Activated naive CD8-positive, alpha-beta T cell treated with anti-CD3 and anti-CD28 coated beads, Interleukin-2, amount 10 ng/mL, durations not matched to agents 7 days and 5 days (primary cell): ENCODE measurements at regions not wholly inside any gene's neighbourhood (a gene's known extent, or its start where the extent isn't known, plus 50 kb on each side); places are given as distances from the start of the nearest gene placed in this dataset.
"Not testable (repeated sequence)": the region's sequence is repeated elsewhere in the genome, so short reads cannot be mapped to it uniquely, and the experiment has no call there.

Experiments
- ATAC-seq: fragments of 150-1000 bp; cut with Tn5 transposase; one replicate; pipeline ENCODE4 v1.10.0; 2021; ENCODE audit warnings: low read depth, moderate library complexity
- POLR2A ChIA-PET: fragments of 350-600 bp; sonication (Branson Sonifier 250); formaldehyde crosslinking; loops from one replicate; lab custom pipeline; 2021; ENCODE audit warnings: antibody characterized with exemption; lab: Charles Lee
- DNase-seq: peaks from one replicate; pipeline ENCODE4 v3.0.0; 2021
- H3K27ac Mint-ChIP-seq: one replicate; pipeline ENCODE4 v1.8.0; 2022; ENCODE audit warnings: mild to moderate bottlenecking, mixed read lengths
- H3K27me3 Mint-ChIP-seq: one replicate; pipeline ENCODE4 v1.8.0; 2022; ENCODE audit warnings: mild to moderate bottlenecking, moderate library complexity, mixed read lengths
- H3K36me3 Mint-ChIP-seq: one replicate; pipeline ENCODE4 v1.8.0; 2021; ENCODE audit warnings: mild to moderate bottlenecking, mixed read lengths
- H3K4me1 Mint-ChIP-seq: one replicate; pipeline ENCODE4 v1.8.0; 2021; ENCODE audit warnings: mixed read lengths
- H3K4me3 Mint-ChIP-seq: one replicate; pipeline ENCODE4 v1.8.0; 2022; ENCODE audit warnings: mild to moderate bottlenecking, moderate library complexity, mixed read lengths
- H3K9me3 Mint-ChIP-seq: one replicate; pipeline ENCODE4 v1.8.0; 2021; ENCODE audit warnings: mixed read lengths

- Mint-ChIP-seq H3K36me3 (no peaks in the 10 kb centered on the region), H3K9me3 (no peaks in the 10 kb centered on the region), H3K4me3 (no peak overlapping the region), H3K27me3 (no peaks in the 10 kb centered on the region), H3K4me1 (no peaks in the 10 kb centered on the region), H3K27ac (no peak overlapping the region)
- POLR2A ChIA-PET, result no interaction called here
- DNase-seq (no peak), ATAC-seq (no peak)
Observed at GRCh38 chr20:57985278-57985677, 243.2 kb downstream of the ANKRD60 start.

GRCh38 chr20:57983082-57983481, 245.4 kb downstream of the ANKRD60 start:
- H3K27me3 Mint-ChIP-seq, result no peaks in the 10 kb centered on the region

GRCh38 chr20:57980506-57980905, 247.9 kb downstream of the ANKRD60 start:
- ATAC-seq, result no peak
- Mint-ChIP-seq H3K4me1 (no peaks in the 10 kb centered on the region), H3K27me3 (no peaks in the 10 kb centered on the region), H3K36me3 (no peaks in the 10 kb centered on the region), H3K27ac (no peak overlapping the region), H3K9me3 (no peaks in the 10 kb centered on the region), H3K4me3 (no peak overlapping the region)
- POLR2A ChIA-PET, result no interaction called here
- DNase-seq, result no peak

More at GRCh38 chr20:57983082-57983481, 245.4 kb downstream of the ANKRD60 start:
- Mint-ChIP-seq H3K36me3 (no peaks in the 10 kb centered on the region), H3K9me3 (no peaks in the 10 kb centered on the region), H3K4me1 (no peaks in the 10 kb centered on the region), H3K27ac (no peak overlapping the region), H3K4me3 (no peak overlapping the region)
- POLR2A ChIA-PET, result no interaction called here
- DNase-seq (no peak), ATAC-seq (no peak)

GRCh38 chr20:57977569-57977968, 250.9 kb downstream of the ANKRD60 start:
- Mint-ChIP-seq H3K4me3 (no peak overlapping the region), H3K9me3 (peaks cover 7% of the 10 kb centered on the region), H3K27me3 (peaks cover 2% of the 10 kb centered on the region), H3K27ac (no peak overlapping the region), H3K36me3 (no peaks in the 10 kb centered on the region), H3K4me1 (peaks cover 2% of the 10 kb centered on the region)
- no peak for ATAC-seq
- POLR2A ChIA-PET, result no interaction called here
- no peak for DNase-seq

- no peak for ATAC-seq
- POLR2A ChIA-PET, result no interaction called here
- H3K9me3 Mint-ChIP-seq, result peaks cover 7% of the 10 kb centered on the region
Observed at GRCh38 chr20:57977141-57977540, 251.3 kb downstream of the ANKRD60 start.

GRCh38 chr20:57974863-57975262, 253.6 kb downstream of the ANKRD60 start:
- Mint-ChIP-seq H3K4me1 (peaks cover 2% of the 10 kb centered on the region), H3K9me3 (peaks cover 7% of the 10 kb centered on the region), H3K36me3 (no peaks in the 10 kb centered on the region), H3K27me3 (peaks cover 2% of the 10 kb centered on the region), H3K4me3 (no peak overlapping the region), H3K27ac (no peak overlapping the region)
- no peak for ATAC-seq
- POLR2A ChIA-PET, result no interaction called here
- DNase-seq, result no peak

More at GRCh38 chr20:57977141-57977540, 251.3 kb downstream of the ANKRD60 start:
- Mint-ChIP-seq H3K27ac (no peak overlapping the region), H3K4me1 (peaks cover 2% of the 10 kb centered on the region), H3K4me3 (no peak overlapping the region), H3K36me3 (no peaks in the 10 kb centered on the region), H3K27me3 (peaks cover 2% of the 10 kb centered on the region)
- no peak for DNase-seq

GRCh38 chr20:57973886-57974285, 254.6 kb downstream of the ANKRD60 start:
- ATAC-seq, result no peak
- H3K4me3 Mint-ChIP-seq, result no peak overlapping the region

GRCh38 chr20:57971583-57971982, 256.9 kb downstream of the ANKRD60 start:
- DNase-seq, H3K36me3 Mint-ChIP-seq, POLR2A ChIA-PET, ATAC-seq, H3K4me1 Mint-ChIP-seq, H3K9me3 Mint-ChIP-seq, H3K4me3 Mint-ChIP-seq, H3K27ac Mint-ChIP-seq, H3K27me3 Mint-ChIP-seq: not testable (repeated sequence)

More at GRCh38 chr20:57973886-57974285, 254.6 kb downstream of the ANKRD60 start:
- H3K27ac Mint-ChIP-seq, result no peak overlapping the region
- peaks cover 7% of the 10 kb centered on the region for H3K9me3 Mint-ChIP-seq
- peaks cover 2% of the 10 kb centered on the region for H3K4me1 Mint-ChIP-seq
- no peak for DNase-seq
- POLR2A ChIA-PET, result no interaction called here
- peaks cover 2% of the 10 kb centered on the region for H3K27me3 Mint-ChIP-seq
- no peaks in the 10 kb centered on the region for H3K36me3 Mint-ChIP-seq

GRCh38 chr20:57970856-57971255, 257.6 kb downstream of the ANKRD60 start:
- DNase-seq (no peak), ATAC-seq (no peak)
- H3K4me1 Mint-ChIP-seq, result peaks cover 2% of the 10 kb centered on the region
- POLR2A ChIA-PET, result no interaction called here
- H3K36me3 Mint-ChIP-seq, result no peaks in the 10 kb centered on the region
- H3K4me3 Mint-ChIP-seq, result no peak overlapping the region
- H3K9me3 Mint-ChIP-seq, result peaks cover 7% of the 10 kb centered on the region
- H3K27me3 Mint-ChIP-seq, result peaks cover 4% of the 10 kb centered on the region
- H3K27ac Mint-ChIP-seq, result no peak overlapping the region

- POLR2A ChIA-PET, result no interaction called here
- Mint-ChIP-seq H3K27me3 (peaks cover 4% of the 10 kb centered on the region), H3K27ac (no peak overlapping the region), H3K4me1 (peaks cover 2% of the 10 kb centered on the region), H3K9me3 (peaks cover 7% of the 10 kb centered on the region), H3K4me3 (no peak overlapping the region), H3K36me3 (no peaks in the 10 kb centered on the region)
- no peak for DNase-seq
- ATAC-seq, result no peak
Observed at GRCh38 chr20:57970116-57970515, 258.3 kb downstream of the ANKRD60 start.

- ATAC-seq, result no peak
- Mint-ChIP-seq H3K27me3 (peaks cover 3% of the 10 kb centered on the region), H3K4me1 (no peaks in the 10 kb centered on the region), H3K4me3 (no peak overlapping the region), H3K27ac (no peak overlapping the region), H3K9me3 (no peaks in the 10 kb centered on the region), H3K36me3 (no peaks in the 10 kb centered on the region)
- no peak for DNase-seq
- POLR2A ChIA-PET, result no interaction called here
Observed at GRCh38 chr20:57968120-57968519, 258.3 kb upstream of the PMEPA1 start.

- POLR2A ChIA-PET, result no interaction called here
- H3K36me3 Mint-ChIP-seq, result no peaks in the 10 kb centered on the region
- DNase-seq, result no peak
- ATAC-seq, result no peak
- peaks cover 3% of the 10 kb centered on the region for H3K27me3 Mint-ChIP-seq
- H3K4me1 Mint-ChIP-seq, result no peaks in the 10 kb centered on the region
- H3K4me3 Mint-ChIP-seq, result no peak overlapping the region
- H3K9me3 Mint-ChIP-seq, result no peaks in the 10 kb centered on the region
- no peak overlapping the region for H3K27ac Mint-ChIP-seq
Observed at GRCh38 chr20:57967364-57967763, 257.5 kb upstream of the PMEPA1 start.

GRCh38 chr20:57966620-57967019, 256.8 kb upstream of the PMEPA1 start:
- no peak overlapping the region for H3K27ac Mint-ChIP-seq
- ATAC-seq, result no peak
- H3K9me3 Mint-ChIP-seq, result no peaks in the 10 kb centered on the region
- H3K27me3 Mint-ChIP-seq, result peaks cover 3% of the 10 kb centered on the region
- no peaks in the 10 kb centered on the region for H3K4me1 Mint-ChIP-seq
- DNase-seq, result no peak
- POLR2A ChIA-PET, result interaction anchor here (0.6 kb wide), 1 partner anchor 339 kb away, joined by 4 read pairs; no protein-coding TSS in a partner anchor
- no peak overlapping the region for H3K4me3 Mint-ChIP-seq
- no peaks in the 10 kb centered on the region for H3K36me3 Mint-ChIP-seq

GRCh38 chr20:57965441-57965840, 255.6 kb upstream of the PMEPA1 start:
- ATAC-seq (no peak), DNase-seq (no peak)
- H3K9me3 Mint-ChIP-seq, result no peaks in the 10 kb centered on the region
- no peak overlapping the region for H3K4me3 Mint-ChIP-seq
- no peak overlapping the region for H3K27ac Mint-ChIP-seq
- H3K27me3 Mint-ChIP-seq, result peaks cover 3% of the 10 kb centered on the region
- POLR2A ChIA-PET, result no interaction called here
- H3K4me1 Mint-ChIP-seq, result no peaks in the 10 kb centered on the region
- H3K36me3 Mint-ChIP-seq, result no peaks in the 10 kb centered on the region
